Renal pelvis (tissue), 1 donor: ENCODE measurements at regions not wholly inside any gene's neighbourhood (a gene's known extent, or its start where the extent isn't known, plus 50 kb on each side); places are given as distances from the start of the nearest gene placed in this dataset.
A peak's percentile ranks its signal among the peaks of the same experiment; 100 is the strongest.
"Not testable (repeated sequence)": the region's sequence is repeated elsewhere in the genome, so short reads cannot be mapped to it uniquely, and the experiment has no call there.

Experiments used
- DNase-seq: peaks from one replicate; pipeline ENCODE4 v3.0.0-alpha.2; 2013

DNA sequence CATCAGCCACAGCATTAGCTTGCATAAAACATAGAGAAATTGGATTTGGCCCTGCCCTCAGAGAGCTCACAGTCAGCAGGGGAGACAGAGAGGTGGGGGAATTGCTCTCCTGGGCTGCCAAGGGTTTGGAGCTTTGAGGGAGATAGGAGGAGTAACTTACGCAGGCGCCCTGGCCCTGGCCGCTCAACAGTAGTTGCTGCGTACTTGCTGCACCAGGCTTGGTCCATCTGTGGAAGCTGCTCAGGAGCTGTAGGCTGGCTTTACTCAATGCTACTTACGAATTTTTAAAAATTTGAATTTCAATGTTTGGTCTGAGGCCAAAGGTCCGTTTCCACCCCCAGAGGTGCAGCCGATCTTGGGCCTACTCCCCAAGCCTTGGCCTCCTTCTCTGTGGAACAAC, 83.3 kb downstream of the CPZ start:
- DNase-seq: no peak

DNA sequence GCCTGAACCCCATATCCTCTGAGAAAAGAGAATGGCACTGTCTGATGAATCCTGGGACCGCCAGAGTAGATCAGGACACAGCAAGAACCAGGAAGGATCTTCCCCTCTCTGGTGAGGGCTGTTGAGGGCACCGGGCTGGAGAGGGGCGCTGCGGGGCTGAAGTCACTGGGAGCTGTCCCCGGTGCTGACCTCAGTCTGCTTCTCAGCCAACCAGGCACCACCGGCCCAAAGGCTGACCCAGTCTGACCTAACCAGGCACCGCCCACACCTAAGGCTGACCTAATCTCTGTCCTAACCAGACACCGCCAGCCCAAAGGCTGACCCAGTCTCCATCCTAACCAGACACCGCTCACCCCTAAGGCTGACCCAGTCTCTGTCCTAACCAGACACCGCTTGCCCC, 82.8 kb downstream of the CPZ start:
- DNase-seq: peak; percentile 51

DNA sequence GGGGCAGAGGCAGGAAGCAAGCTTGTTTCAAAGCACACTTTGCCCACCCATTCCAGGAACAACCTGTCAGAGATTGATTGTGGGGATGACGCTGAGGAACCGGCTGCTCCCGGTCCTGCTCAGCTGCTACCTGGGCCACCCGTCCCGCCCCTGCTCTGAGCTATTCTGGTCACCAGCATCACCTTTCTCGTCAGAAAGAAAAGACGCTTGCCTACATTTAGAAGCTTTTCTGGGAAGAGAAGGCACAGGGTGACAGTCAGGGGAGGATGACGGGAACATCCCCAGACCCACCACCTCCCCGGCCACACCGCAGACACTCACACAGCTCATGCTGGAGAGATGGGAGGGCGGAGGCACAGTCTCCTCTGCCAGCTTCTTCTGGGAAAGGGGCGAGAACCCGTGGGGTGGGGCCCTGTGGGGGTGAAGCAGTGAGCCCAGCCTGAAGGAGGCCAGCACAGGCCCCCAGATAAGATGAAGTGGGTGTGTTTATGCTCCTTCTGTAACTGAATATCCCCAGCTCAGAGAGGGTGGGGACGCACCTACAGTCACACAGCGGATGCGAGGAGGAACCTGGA, 81.8 kb downstream of the CPZ start:
- DNase-seq: no peak

DNA sequence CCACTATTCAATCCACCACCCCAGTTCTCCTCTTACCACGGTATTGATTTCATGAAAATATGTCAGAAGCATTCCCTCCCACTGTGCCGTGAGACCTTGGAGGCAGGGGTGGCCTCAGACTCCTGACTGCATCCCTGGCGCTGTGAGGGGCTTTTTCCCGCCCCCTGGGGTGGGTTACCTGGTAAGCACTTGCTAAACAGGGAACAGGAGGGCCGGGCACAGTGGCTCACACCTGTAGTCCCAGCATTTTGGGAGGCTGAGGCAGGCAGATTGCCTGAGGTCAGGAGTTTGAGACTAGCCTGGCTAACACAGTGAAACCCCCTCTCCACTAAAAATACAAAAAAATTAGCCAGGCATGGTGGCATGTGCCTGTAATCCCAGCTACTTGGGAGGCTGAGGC, 80.5 kb downstream of the CPZ start:
- DNase-seq: not testable (repeated sequence)

DNA sequence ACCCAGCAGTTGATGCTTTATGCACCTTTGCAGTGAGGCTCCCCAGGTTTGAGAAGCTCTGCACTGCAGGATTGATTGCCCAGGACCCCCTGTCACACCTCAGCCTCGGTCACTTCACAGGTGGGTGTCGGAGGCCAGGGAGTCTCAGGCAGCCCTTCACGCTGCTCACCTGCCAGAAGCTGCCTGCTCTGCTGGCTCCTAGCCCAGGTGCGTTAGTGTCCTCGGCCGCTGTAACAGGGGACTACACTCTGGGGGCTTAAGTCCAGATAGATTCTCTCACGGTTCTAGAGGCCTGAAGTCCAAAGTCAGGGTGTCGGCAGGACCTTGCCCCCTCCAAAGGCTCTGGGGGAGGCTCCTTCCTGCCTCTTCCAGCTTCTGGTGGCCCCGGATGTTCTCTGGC, 79.9 kb downstream of the CPZ start:
- no peak for DNase-seq

DNA sequence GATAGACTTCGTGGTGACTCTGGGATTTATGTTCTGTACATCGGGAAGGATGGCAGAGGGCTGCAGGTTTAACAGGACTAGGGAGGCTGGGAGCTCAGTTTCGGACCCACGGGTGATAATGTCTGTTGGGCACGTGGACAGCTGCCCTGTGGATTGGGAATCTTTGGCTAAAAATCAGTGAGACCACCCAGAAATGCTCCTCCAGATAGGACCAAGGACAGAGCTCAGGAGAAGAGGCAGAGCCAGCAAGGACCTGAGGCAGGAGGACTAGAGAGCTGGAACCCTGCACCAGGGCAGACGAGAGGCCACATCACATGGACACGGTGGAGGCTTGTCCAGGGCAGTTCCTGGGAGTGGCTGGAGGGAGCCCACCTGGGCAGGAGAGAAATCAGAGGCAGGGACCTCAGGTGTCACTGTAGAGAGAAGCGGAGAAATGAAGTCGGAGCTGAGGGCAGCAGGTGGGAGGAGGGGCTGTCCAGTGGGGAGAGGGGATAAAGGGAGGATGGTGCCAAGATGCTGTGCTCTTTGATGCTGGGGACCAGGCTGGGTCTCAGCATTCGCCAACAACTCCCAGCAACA, 79.2 kb downstream of the CPZ start:
- DNase-seq: no peak
